Naive thymus-derived CD8-positive, alpha-beta T cell (primary cell): ENCODE measurements at regions not wholly inside any gene's neighbourhood (a gene's known extent, or its start where the extent isn't known, plus 50 kb on each side); places are given as distances from the start of the nearest gene placed in this dataset.
"Not testable (repeated sequence)": the region's sequence is repeated elsewhere in the genome, so short reads cannot be mapped to it uniquely, and the experiment has no call there.

Source experiments
- ATAC-seq, 2 donors: fragments of 150-1000 bp; cut with Tn5 transposase in 1 of 2; sonication (Bioruptor Pico), chemical (Tn5 transposase) in 1 of 2; 1 replicate in 1 of 2; 2 replicates in 1 of 2; pipeline ENCODE4 v1.10.0; 2021; ENCODE audit warnings: mild to moderate bottlenecking in 2 of 2, moderate library complexity in 2 of 2
- POLR2A ChIA-PET: fragments of 350-600 bp; sonication (Branson Sonifier 250); formaldehyde crosslinking; loops from one replicate; lab custom pipeline; 2021; ENCODE audit warnings: antibody characterized with exemption; lab: Charles Lee
- DNase-seq, 10 donors: peaks; one replicate each; pipeline versions ENCODE4 v3.0.0 to v3.0.0-alpha.2; 2020 to 2022
- H3K27ac Mint-ChIP-seq, 10 donors: one replicate each; pipeline ENCODE4 v1.8.0; 2020 to 2022; ENCODE audit warnings: mild to moderate bottlenecking in 10 of 10, mixed read lengths in 10 of 10, moderate library complexity in 4 of 10, inconsistent platforms in 1 of 10
- H3K27me3 Mint-ChIP-seq, 5 donors: one replicate each; pipeline ENCODE4 v1.8.0; 2021 to 2022; ENCODE audit warnings: mixed read lengths in 5 of 5
- H3K36me3 Mint-ChIP-seq, 3 donors: one replicate each; pipeline ENCODE4 v1.8.0; 2020 to 2022; ENCODE audit warnings: mixed read lengths in 3 of 3, mild to moderate bottlenecking in 2 of 3, inconsistent platforms in 1 of 3
- H3K4me1 Mint-ChIP-seq, 4 donors: one replicate each; pipeline ENCODE4 v1.8.0; 2021 to 2022; ENCODE audit warnings: mixed read lengths in 4 of 4
- H3K4me3 Mint-ChIP-seq, 10 donors: one replicate each; pipeline ENCODE4 v1.8.0; 2020 to 2022; ENCODE audit warnings: mild to moderate bottlenecking in 10 of 10, mixed read lengths in 10 of 10, moderate library complexity in 6 of 10, inconsistent platforms in 1 of 10
- H3K9me3 Mint-ChIP-seq, 9 donors: one replicate each; pipeline ENCODE4 v1.8.0; 2020 to 2022; ENCODE audit warnings: mixed read lengths in 9 of 9, mild to moderate bottlenecking in 3 of 9, inconsistent platforms in 1 of 9, moderate library complexity in 1 of 9

GRCh38 chrX:80508083-80508482 is 87.8 kb downstream of the TENT5D start:
- POLR2A ChIA-PET, DNase-seq, H3K36me3 Mint-ChIP-seq, H3K27ac Mint-ChIP-seq, ATAC-seq, H3K4me3 Mint-ChIP-seq, H3K9me3 Mint-ChIP-seq, H3K27me3 Mint-ChIP-seq: not testable (repeated sequence)
- H3K4me1 Mint-ChIP-seq = peaks cover 0 to 15% (median 3%) of the 10 kb centered on the region in 4 donors

- H3K4me3 Mint-ChIP-seq = no peak overlapping the region
- ATAC-seq = no peak
- no peaks in the 10 kb centered on the region for H3K27me3 Mint-ChIP-seq
- POLR2A ChIA-PET = no interaction called here
- peaks cover 0 to 2% (median 0%) of the 10 kb centered on the region in 9 donors for H3K9me3 Mint-ChIP-seq
- peaks cover 0 to 15% (median 3%) of the 10 kb centered on the region in 4 donors for H3K4me1 Mint-ChIP-seq
- peak overlapping the region in 1 of 10 donors; percentile 57 for H3K27ac Mint-ChIP-seq
- no peaks in the 10 kb centered on the region for H3K36me3 Mint-ChIP-seq
- no peak for DNase-seq
Measured at GRCh38 chrX:80511969-80512760, 91.9 kb downstream of the TENT5D start.

GRCh38 chrX:80512924-80513323 is 92.7 kb downstream of the TENT5D start:
- POLR2A ChIA-PET = no interaction called here
- H3K27ac Mint-ChIP-seq = peak overlapping the region in 1 of 10 donors; percentile 57
- no peak for DNase-seq
- H3K4me3 Mint-ChIP-seq = no peak overlapping the region
- peaks cover 0 to 15% (median 3%) of the 10 kb centered on the region in 4 donors for H3K4me1 Mint-ChIP-seq
- H3K27me3 Mint-ChIP-seq = no peaks in the 10 kb centered on the region
- H3K36me3 Mint-ChIP-seq = no peaks in the 10 kb centered on the region
- ATAC-seq = no peak
- H3K9me3 Mint-ChIP-seq = peaks cover 0 to 2% (median 0%) of the 10 kb centered on the region in 9 donors

- no peaks in the 10 kb centered on the region for H3K27me3 Mint-ChIP-seq
- POLR2A ChIA-PET = no interaction called here
- DNase-seq = no peak
- H3K4me3 Mint-ChIP-seq = no peak overlapping the region
- H3K9me3 Mint-ChIP-seq = peaks cover 0 to 2% (median 0%) of the 10 kb centered on the region in 9 donors
- H3K27ac Mint-ChIP-seq = no peak overlapping the region
- no peak for ATAC-seq
- peaks cover 0 to 15% (median 3%) of the 10 kb centered on the region in 4 donors for H3K4me1 Mint-ChIP-seq
- no peaks in the 10 kb centered on the region for H3K36me3 Mint-ChIP-seq
Measured at GRCh38 chrX:80513625-80514024, 93.4 kb downstream of the TENT5D start.

GRCh38 chrX:80537096-80537495 is 116.8 kb downstream of the TENT5D start:
- Mint-ChIP-seq H3K27ac (no peak overlapping the region), H3K27me3 (peaks cover 0 to 2% (median 0%) of the 10 kb centered on the region in 5 donors), H3K4me3 (no peak overlapping the region)

GRCh38 chrX:80550722-80551121 is 130.5 kb downstream of the TENT5D start:
- Mint-ChIP-seq H3K4me3 (no peak overlapping the region), H3K4me1 (no peaks in the 10 kb centered on the region), H3K27ac (no peak overlapping the region), H3K9me3 (peaks cover 0 to 3% (median 0%) of the 10 kb centered on the region in 9 donors), H3K36me3 (no peaks in the 10 kb centered on the region), H3K27me3 (peaks cover 0 to 4% (median 0%) of the 10 kb centered on the region in 5 donors)
- ATAC-seq (no peak), DNase-seq (no peak)
- POLR2A ChIA-PET = no interaction called here

More at GRCh38 chrX:80537096-80537495, 116.8 kb downstream of the TENT5D start:
- Mint-ChIP-seq H3K4me1 (no peaks in the 10 kb centered on the region), H3K36me3 (no peaks in the 10 kb centered on the region), H3K9me3 (peaks cover 0 to 6% (median 0%) of the 10 kb centered on the region in 9 donors)
- POLR2A ChIA-PET = no interaction called here
- DNase-seq (no peak), ATAC-seq (no peak)

- ATAC-seq (no peak), DNase-seq (no peak)
- Mint-ChIP-seq H3K27me3 (peaks cover 0 to 4% (median 0%) of the 10 kb centered on the region in 5 donors), H3K36me3 (no peaks in the 10 kb centered on the region), H3K4me1 (no peaks in the 10 kb centered on the region), H3K9me3 (peaks cover 0 to 19% (median 0%) of the 10 kb centered on the region in 9 donors), H3K27ac (no peak overlapping the region), H3K4me3 (no peak overlapping the region)
- POLR2A ChIA-PET = no interaction called here
Measured at GRCh38 chrX:80556148-80556547, 135.9 kb downstream of the TENT5D start.

GRCh38 chrX:80572636-80573035 is 152.4 kb downstream of the TENT5D start:
- peaks cover 0 to 4% (median 0%) of the 10 kb centered on the region in 5 donors for H3K27me3 Mint-ChIP-seq
- ATAC-seq = no peak
- no peak overlapping the region for H3K4me3 Mint-ChIP-seq
- H3K4me1 Mint-ChIP-seq = no peaks in the 10 kb centered on the region
- peaks cover 0 to 13% (median 2%) of the 10 kb centered on the region in 9 donors for H3K9me3 Mint-ChIP-seq
- DNase-seq = no peak
- no peak overlapping the region for H3K27ac Mint-ChIP-seq
- POLR2A ChIA-PET = no interaction called here
- H3K36me3 Mint-ChIP-seq = peaks cover 0 to 4% (median 0%) of the 10 kb centered on the region in 3 donors

- ATAC-seq = no peak
- POLR2A ChIA-PET = no interaction called here
- no peak for DNase-seq
- H3K27me3 Mint-ChIP-seq = peaks cover 0 to 4% (median 0%) of the 10 kb centered on the region in 5 donors
- peaks cover 0 to 11% (median 2%) of the 10 kb centered on the region in 9 donors for H3K9me3 Mint-ChIP-seq
- H3K27ac Mint-ChIP-seq = no peak overlapping the region
- H3K36me3 Mint-ChIP-seq = peaks cover 0 to 4% (median 0%) of the 10 kb centered on the region in 3 donors
- H3K4me1 Mint-ChIP-seq = no peaks in the 10 kb centered on the region
- no peak overlapping the region for H3K4me3 Mint-ChIP-seq
Measured at GRCh38 chrX:80573275-80573674, 153.0 kb downstream of the TENT5D start.

- H3K4me1 Mint-ChIP-seq, DNase-seq, H3K27ac Mint-ChIP-seq, POLR2A ChIA-PET, H3K27me3 Mint-ChIP-seq, ATAC-seq, H3K4me3 Mint-ChIP-seq, H3K36me3 Mint-ChIP-seq: not testable (repeated sequence)
- peaks cover 0 to 11% (median 1%) of the 10 kb centered on the region in 9 donors for H3K9me3 Mint-ChIP-seq
Measured at GRCh38 chrX:80574486-80575086, 154.3 kb downstream of the TENT5D start.

- POLR2A ChIA-PET = no interaction called here
Measured at GRCh38 chrX:80576267-80576666, 156.0 kb downstream of the TENT5D start.

GRCh38 chrX:80576806-80577533 is 156.7 kb downstream of the TENT5D start:
- Mint-ChIP-seq H3K4me3 (no peak overlapping the region), H3K4me1 (no peaks in the 10 kb centered on the region), H3K27ac (no peak overlapping the region), H3K27me3 (peaks cover 0 to 4% (median 0%) of the 10 kb centered on the region in 5 donors), H3K9me3 (peaks cover 0 to 7% (median 1%) of the 10 kb centered on the region in 9 donors), H3K36me3 (peaks cover 0 to 4% (median 0%) of the 10 kb centered on the region in 3 donors)
- POLR2A ChIA-PET = no interaction called here
- no peak for DNase-seq
- ATAC-seq = no peak

More at GRCh38 chrX:80576267-80576666, 156.0 kb downstream of the TENT5D start:
- no peaks in the 10 kb centered on the region for H3K4me1 Mint-ChIP-seq
- H3K9me3 Mint-ChIP-seq = peaks cover 0 to 11% (median 1%) of the 10 kb centered on the region in 9 donors
- H3K4me3 Mint-ChIP-seq = no peak overlapping the region
- peaks cover 0 to 4% (median 0%) of the 10 kb centered on the region in 3 donors for H3K36me3 Mint-ChIP-seq
- ATAC-seq = no peak
- H3K27ac Mint-ChIP-seq = no peak overlapping the region
- no peak for DNase-seq
- peaks cover 0 to 4% (median 0%) of the 10 kb centered on the region in 5 donors for H3K27me3 Mint-ChIP-seq
